Endothelial cell of umbilical vein (primary cell): ENCODE measurements at regions not wholly inside any gene's neighbourhood (a gene's known extent, or its start where the extent isn't known, plus 50 kb on each side); places are given as distances from the start of the nearest gene placed in this dataset.

Experiments
- BruUV-seq: library from RNA; stranded (reverse); fragments of 400-500 nt; replicated peaks from 2 replicates; lab custom pipeline; 2021; lab: Mats Ljungman, UMichigan
- CTCF ChIA-PET: fragments of 300-600, 350-600 bp; sonication (Branson Sonifier 250); formaldehyde crosslinking; loops from one replicate; lab custom pipeline; 2021; ENCODE audit warnings: antibody characterized with exemption, inconsistent platforms; lab: Charles Lee
- POLR2A ChIA-PET: fragments of 300-600, 350-600 bp; sonication (Branson Sonifier 250); formaldehyde crosslinking; loops from one replicate; lab custom pipeline; 2021; ENCODE audit warnings: antibody characterized with exemption, inconsistent platforms; lab: Charles Lee
- DNase-seq: peaks from one replicate; pipeline ENCODE4 v3.0.0-alpha.2; 2011; ENCODE audit warnings: low read depth, low spot score
- FAIRE-seq: peaks from 2 replicates; lab custom pipeline; 2011; peaks lifted over from hg19 to GRCh38; lab: Jason Lieb, UNC
- H2AFZ ChIP-seq: 2 replicates; pipeline ENCODE4 v1.6.0; 2012; ENCODE audit warnings: low read depth, low read length, control low read depth, inconsistent platforms
- H3K27ac ChIP-seq: 2 replicates; pipeline ENCODE4 v1.5.1; 2011; ENCODE audit warnings: low read depth, mild to moderate bottlenecking, control low read depth, low read length, moderate library complexity; ENCODE audit not compliant: insufficient read depth
- H3K27me3 ChIP-seq, 2 experiments: 2 replicates each; pipeline versions ENCODE4 v1.6.0 to v1.6.1; 2011; ENCODE audit warnings: low read length in 2 of 2, mixed read lengths in 1 of 2; ENCODE audit not compliant: control insufficient read depth in 2 of 2, insufficient read depth in 2 of 2
- H3K36me3 ChIP-seq, 2 experiments: 2 replicates in 1 of 2; 3 replicates in 1 of 2; pipeline ENCODE4 v1.5.1; 2011; ENCODE audit warnings: low read length in 2 of 2, mild to moderate bottlenecking in 1 of 2, moderate library complexity in 1 of 2; ENCODE audit not compliant: control insufficient read depth in 2 of 2, insufficient read depth in 2 of 2; ENCODE audit errors: extremely low read depth in 1 of 2
- H3K4me1 ChIP-seq: 3 replicates; pipeline ENCODE4 v1.5.1; 2011; ENCODE audit warnings: mild to moderate bottlenecking, low read length; ENCODE audit not compliant: control insufficient read depth, insufficient read depth; ENCODE audit errors: extremely low read depth
- H3K4me2 ChIP-seq: 2 replicates; pipeline ENCODE4 v1.6.1; 2011; ENCODE audit warnings: low read length, control low read depth, mixed read lengths; ENCODE audit not compliant: insufficient read depth
- H3K4me3 ChIP-seq, 3 experiments: fragments of 200-600 bp in 1 of 3; sonication (generic), shearing (Covaris generic) in 1 of 3; replicated peaks in 1 of 3; 2 replicates each; pipeline ENCODE4 v1.5.1; 2011 to 2016; ENCODE audit warnings: control low read depth in 3 of 3, low read length in 3 of 3, mild to moderate bottlenecking in 2 of 3, inconsistent platforms in 1 of 3, low read depth in 1 of 3, moderate library complexity in 1 of 3; ENCODE audit not compliant: insufficient read depth in 1 of 3
- H3K79me2 ChIP-seq: 2 replicates; pipeline ENCODE4 v1.6.0; 2012; ENCODE audit warnings: low read length, inconsistent platforms; ENCODE audit not compliant: control insufficient read depth, insufficient read depth
- H3K9ac ChIP-seq: replicated peaks from 2 replicates; pipeline ENCODE3; 2011; ENCODE audit warnings: low read length, control low read depth; ENCODE audit not compliant: insufficient read depth; ENCODE audit errors: extremely low read depth
- H3K9me1 ChIP-seq: replicated peaks from 3 replicates; pipeline ENCODE4 v1.6.0; 2011; ENCODE audit warnings: mild to moderate bottlenecking, low read length; ENCODE audit not compliant: control insufficient read depth, insufficient read depth; ENCODE audit errors: extremely low read depth
- H3K9me3 ChIP-seq: replicated peaks from 2 replicates; pipeline ENCODE4 v1.5.1; 2012; ENCODE audit warnings: low read length, inconsistent platforms; ENCODE audit not compliant: control insufficient read depth, insufficient read depth
- H4K20me1 ChIP-seq: replicated peaks from 2 replicates; pipeline ENCODE3; 2011; ENCODE audit warnings: mild to moderate bottlenecking, low read length; ENCODE audit not compliant: control insufficient read depth, insufficient read depth; ENCODE audit errors: extremely low read depth
- CTCF ChIP-seq, 2 donors: IDR thresholded peaks; 1 replicate in 1 of 2; 2 replicates in 1 of 2; pipeline ENCODE4 v1.5.1; 2011; ENCODE audit warnings: low read length in 2 of 2, mild to moderate bottlenecking in 2 of 2, moderate library complexity in 2 of 2, control low read depth in 1 of 2, inconsistent platforms in 1 of 2, low read depth in 1 of 2; ENCODE audit not compliant: insufficient read depth in 1 of 2; ENCODE audit errors: extremely low read depth in 1 of 2
- EZH2 ChIP-seq: IDR thresholded peaks from 2 replicates; pipeline ENCODE4 v1.6.1; 2012; ENCODE audit warnings: borderline replicate concordance, low read depth, mild to moderate bottlenecking, moderate library complexity, low read length, inconsistent platforms; ENCODE audit not compliant: severe bottlenecking
- FOS ChIP-seq: IDR thresholded peaks from 2 replicates; pipeline ENCODE4 v1.6.1; 2011; ENCODE audit warnings: mild to moderate bottlenecking, low read length, moderate library complexity, borderline replicate concordance; ENCODE audit not compliant: insufficient read depth
- GATA2 ChIP-seq: IDR thresholded peaks from 2 replicates; pipeline ENCODE4 v1.7.0; 2011; ENCODE audit warnings: low read depth, mild to moderate bottlenecking, moderate library complexity, mixed read lengths, low read length; ENCODE audit not compliant: insufficient read length, insufficient read depth
- JUN ChIP-seq: IDR thresholded peaks from 2 replicates; pipeline ENCODE4 v1.6.1; 2011; ENCODE audit warnings: borderline replicate concordance, low read depth; ENCODE audit not compliant: insufficient read length, insufficient read depth
- MYC ChIP-seq: IDR thresholded peaks from one replicate; pipeline ENCODE4 v1.6.1; 2011; ENCODE audit warnings: mild to moderate bottlenecking, low read depth, low read length
- POLR2A ChIP-seq: IDR thresholded peaks from 2 replicates; pipeline ENCODE4 v1.6.1; 2012; ENCODE audit warnings: low read depth, mild to moderate bottlenecking, control low read depth, low read length
- POLR2AphosphoS5 ChIP-seq: IDR thresholded peaks from 2 replicates; pipeline ENCODE4 v1.6.1; 2012; ENCODE audit warnings: low read depth, mild to moderate bottlenecking, control low read depth, low read length, moderate library complexity; ENCODE audit not compliant: insufficient read depth
- dilution Hi-C: fragments of 300-500 bp; cut with MboI; formaldehyde crosslinking; loops from one replicate; pipeline ENCODE4 v1.15.0; 2019; ENCODE audit warnings: low sequenced_read_pairs; ENCODE audit not compliant: extremely low pct_ligation_motif_present
- intact Hi-C: fragments of 100-400 bp; cut with micrococcal nuclease; formaldehyde crosslinking; loops from one replicate; pipeline ENCODE4 v1.10.0; 2022
- TF ChIP-seq, protein P1 (sequence below): IDR thresholded peaks from 2 replicates; pipeline ENCODE4 v1.6.1; 2011; ENCODE audit not compliant: insufficient read depth, insufficient read length

- ChIA-PET POLR2A (no interaction called here), CTCF (no interaction called here)
- Histone ChIP-seq H3K9me1 (no peaks in the 10 kb centered on the region), H4K20me1 (no peaks in the 10 kb centered on the region), H3K9me3 (peaks cover 1% of the 10 kb centered on the region), H3K36me3 (no peaks in the 10 kb centered on the region), H3K79me2 (no peaks in the 10 kb centered on the region), H3K4me1 (no peaks in the 10 kb centered on the region), H3K4me3 (no peak overlapping the region), H3K4me2 (no peak overlapping the region), H3K27me3 (no peaks in the 10 kb centered on the region), H3K27ac (no peak overlapping the region), H2AFZ (no peak overlapping the region), H3K9ac (no peak overlapping the region)
- intact Hi-C loops (no loop called here), dilution Hi-C loops (no loop called here)
- no peak for DNase-seq
- TF ChIP-seq POLR2AphosphoS5 (no peak), POLR2A (no peak), FOS (no peak), EZH2 (no peak), CTCF (IDR thresholded peaks at IDR 0.05; ENCODE audit: extremely low read depth in 1 of 2, insufficient read depth in 1 of 2, low read depth in 1 of 2, low read length in 2 of 2) (no peak), JUN (no peak), GATA2 (no peak), MYC (no peak)
- TF ChIP-seq, protein P1, sequence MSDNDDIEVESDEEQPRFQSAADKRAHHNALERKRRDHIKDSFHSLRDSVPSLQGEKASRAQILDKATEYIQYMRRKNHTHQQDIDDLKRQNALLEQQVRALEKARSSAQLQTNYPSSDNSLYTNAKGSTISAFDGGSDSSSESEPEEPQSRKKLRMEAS = no peak
- no peak for FAIRE-seq
- no TSS peak for BruUV-seq
Observed at GRCh38 chrY:21003059-21003458, 247.2 kb downstream of the RPS4Y2 start.
